ENCODE measurements at regions not wholly inside any gene's neighbourhood (a gene's known extent, or its start where the extent isn't known, plus 50 kb on each side); places are given as distances from the start of the nearest gene placed in this dataset.
"Not testable (repeated sequence)": the region's sequence is repeated elsewhere in the genome, so short reads cannot be mapped to it uniquely, and the experiment has no call there.

GRCh38 chr10:25109896-25110295 lies 64.9 kb upstream of the GPR158 start:
- DNase-seq, result not testable (repeated sequence)
- intact Hi-C loops (cut with DNase I), result loop anchor here (5.0 kb wide), 1 partner anchor 572 kb away; no protein-coding TSS in a partner anchor

DNA sequence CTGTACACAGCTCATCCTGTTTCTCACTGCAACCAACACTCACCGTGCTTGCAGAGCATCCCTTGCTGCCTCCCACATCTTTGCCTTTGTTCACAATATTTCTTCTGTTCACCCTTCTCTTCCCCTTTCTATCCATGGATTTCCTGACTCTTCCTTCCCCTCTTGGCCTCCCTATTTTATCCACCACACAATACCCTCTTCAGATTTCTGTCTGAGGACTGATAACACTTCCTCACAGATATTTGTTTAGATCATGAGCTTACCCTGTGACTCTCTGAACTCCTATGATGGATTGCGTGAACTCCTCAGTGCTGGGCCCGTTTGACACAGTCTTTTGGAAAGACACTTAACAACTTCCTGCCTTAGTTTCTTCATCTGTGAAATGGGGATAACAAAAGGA lies 62.8 kb upstream of the GPR158 start:
- intact Hi-C loops (cut with DNase I), result loop anchor here (5.0 kb wide), 1 partner anchor 570 kb away; no protein-coding TSS in a partner anchor
- DNase-seq, result no peak

GRCh38 chr10:25113191-25114035 lies 61.4 kb upstream of the GPR158 start:
- peak; percentile 72 to 95 (median 85) for DNase-seq
- intact Hi-C loops (cut with DNase I), result loop anchor here (5.0 kb wide), 1 partner anchor 569 kb away; no protein-coding TSS in a partner anchor

DNA sequence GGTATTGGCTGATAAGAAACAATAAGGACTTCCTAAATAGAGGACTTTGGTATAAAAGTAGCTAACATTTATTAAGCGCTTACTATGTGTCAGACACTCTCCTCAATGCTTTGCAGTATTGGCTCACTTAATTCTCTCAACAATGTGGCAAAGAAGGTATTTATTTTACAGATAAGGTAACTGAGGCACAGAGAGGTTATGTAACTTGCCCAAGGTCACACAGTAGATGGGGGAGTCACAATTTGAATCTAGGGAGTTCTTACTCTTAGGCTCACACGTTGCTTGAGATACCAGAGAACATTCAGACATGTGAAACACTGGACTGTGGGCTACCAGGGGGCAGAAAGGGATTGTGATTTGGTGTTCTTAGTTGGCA lies 60.8 kb upstream of the GPR158 start:
- no peak for DNase-seq
- intact Hi-C loops (cut with DNase I), result loop anchor here (5.0 kb wide), 1 partner anchor 568 kb away; no protein-coding TSS in a partner anchor

DNA sequence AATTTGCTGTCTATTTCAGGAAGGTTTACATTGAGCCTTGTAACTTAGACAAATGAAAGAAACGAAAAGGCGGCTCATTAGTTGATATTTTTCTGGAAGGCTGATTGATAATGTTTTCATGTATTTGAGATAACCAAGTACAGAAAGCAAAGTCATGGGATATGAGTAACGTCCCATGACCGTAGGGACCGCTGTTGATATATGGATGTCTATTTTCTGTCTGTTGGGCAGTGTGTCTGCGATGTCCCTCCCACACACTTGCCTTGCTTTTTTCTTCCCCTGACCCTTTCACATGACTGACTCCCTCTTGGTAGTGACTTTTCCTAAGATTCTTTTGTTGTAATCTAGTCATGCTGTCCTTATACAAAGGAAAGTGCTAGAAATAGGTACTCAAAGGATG lies 57.0 kb upstream of the GPR158 start:
- intact Hi-C loops (cut with DNase I), result no loop called here

GRCh38 chr10:25120188-25120587 lies 54.6 kb upstream of the GPR158 start:
- DNase-seq, result no peak
- intact Hi-C loops (cut with DNase I), result no loop called here

More for the DNA sequence above, 57.0 kb upstream of the GPR158 start:
- DNase-seq, result no peak

Measured in head of caudate nucleus (tissue), 42 donors.